ENCODE measurements at regions not wholly inside any gene's neighbourhood (a gene's known extent, or its start where the extent isn't known, plus 50 kb on each side); places are given as distances from the start of the nearest gene placed in this dataset.

- no peaks in the 10 kb centered on the region for H4K20me1 ChIP-seq (ENCODE audit: insufficient read depth)
- TF ChIP-seq CTCF (conservative IDR thresholded peaks at IDR 0.05; ENCODE audit: low read depth, low read length), result no peak
- H3K27ac ChIP-seq, result no peak overlapping the region
- no peak overlapping the region for H3K4me2 ChIP-seq
- no peak overlapping the region for H3K9ac ChIP-seq
- H3K4me3 ChIP-seq (IDR thresholded peaks at IDR 0.05; ENCODE audit: insufficient read depth, low read depth, low read length), result no peak overlapping the region
- no peaks in the 10 kb centered on the region for H3K4me1 ChIP-seq (ENCODE audit: low read depth, poor library complexity, severe bottlenecking)
- H2AFZ ChIP-seq (ENCODE audit: low read depth), result no peak overlapping the region
- no peaks in the 10 kb centered on the region for H3K79me2 ChIP-seq (ENCODE audit: insufficient read depth, low read depth)
- no peaks in the 10 kb centered on the region for H3K27me3 ChIP-seq (ENCODE audit: insufficient read depth, low read depth)
- H3K36me3 ChIP-seq (ENCODE audit: insufficient read depth), result no peaks in the 10 kb centered on the region
These were observed 700.9 kb downstream of the TMEM182 start for GRCh38 chr2:103462712-103463111.

- no peaks in the 10 kb centered on the region for H4K20me1 ChIP-seq (ENCODE audit: insufficient read depth)
- H3K4me3 ChIP-seq (IDR thresholded peaks at IDR 0.05; ENCODE audit: insufficient read depth, low read depth, low read length), result no peak overlapping the region
- no peaks in the 10 kb centered on the region for H3K79me2 ChIP-seq (ENCODE audit: insufficient read depth, low read depth)
- no peaks in the 10 kb centered on the region for H3K4me1 ChIP-seq (ENCODE audit: low read depth, poor library complexity, severe bottlenecking)
- H3K9ac ChIP-seq, result no peak overlapping the region
- H3K36me3 ChIP-seq (ENCODE audit: insufficient read depth), result no peaks in the 10 kb centered on the region
- no peak overlapping the region for H3K4me2 ChIP-seq
- TF ChIP-seq CTCF (conservative IDR thresholded peaks at IDR 0.05; ENCODE audit: low read depth, low read length), result no peak
- H3K27me3 ChIP-seq (ENCODE audit: insufficient read depth, low read depth), result no peaks in the 10 kb centered on the region
- H2AFZ ChIP-seq (ENCODE audit: low read depth), result no peak overlapping the region
- H3K27ac ChIP-seq, result no peak overlapping the region
These were observed 703.0 kb downstream of the TMEM182 start for GRCh38 chr2:103464831-103465230.

GRCh38 chr2:103469800-103470199, 708.0 kb downstream of the TMEM182 start:
- no peak for TF ChIP-seq CTCF (conservative IDR thresholded peaks at IDR 0.05; ENCODE audit: low read depth, low read length)
- no peak overlapping the region for H3K9ac ChIP-seq
- no peaks in the 10 kb centered on the region for H3K27me3 ChIP-seq (ENCODE audit: insufficient read depth, low read depth)
- no peak overlapping the region for H3K4me2 ChIP-seq
- H3K27ac ChIP-seq, result no peak overlapping the region
- no peaks in the 10 kb centered on the region for H3K36me3 ChIP-seq (ENCODE audit: insufficient read depth)
- no peak overlapping the region for H2AFZ ChIP-seq (ENCODE audit: low read depth)
- no peaks in the 10 kb centered on the region for H4K20me1 ChIP-seq (ENCODE audit: insufficient read depth)
- no peaks in the 10 kb centered on the region for H3K4me1 ChIP-seq (ENCODE audit: low read depth, poor library complexity, severe bottlenecking)
- H3K4me3 ChIP-seq (IDR thresholded peaks at IDR 0.05; ENCODE audit: insufficient read depth, low read depth, low read length), result no peak overlapping the region
- H3K79me2 ChIP-seq (ENCODE audit: insufficient read depth, low read depth), result no peaks in the 10 kb centered on the region

GRCh38 chr2:103484906-103485305, 723.1 kb downstream of the TMEM182 start:
- Histone ChIP-seq H2AFZ (ENCODE audit: low read depth) (no peak overlapping the region), H3K4me3 (IDR thresholded peaks at IDR 0.05; ENCODE audit: insufficient read depth, low read depth, low read length) (no peak overlapping the region), H4K20me1 (ENCODE audit: insufficient read depth) (no peaks in the 10 kb centered on the region), H3K27me3 (ENCODE audit: insufficient read depth, low read depth) (no peaks in the 10 kb centered on the region), H3K4me1 (ENCODE audit: low read depth, poor library complexity, severe bottlenecking) (no peaks in the 10 kb centered on the region), H3K4me2 (no peak overlapping the region), H3K9ac (no peak overlapping the region), H3K27ac (no peak overlapping the region), H3K36me3 (ENCODE audit: insufficient read depth) (no peaks in the 10 kb centered on the region), H3K79me2 (ENCODE audit: insufficient read depth, low read depth) (no peaks in the 10 kb centered on the region)
- TF ChIP-seq CTCF (conservative IDR thresholded peaks at IDR 0.05; ENCODE audit: low read depth, low read length), result no peak

- Histone ChIP-seq H3K9ac (no peak overlapping the region), H2AFZ (ENCODE audit: low read depth) (no peak overlapping the region), H3K27ac (no peak overlapping the region), H3K4me2 (no peak overlapping the region), H3K36me3 (ENCODE audit: insufficient read depth) (no peaks in the 10 kb centered on the region), H3K79me2 (ENCODE audit: insufficient read depth, low read depth) (no peaks in the 10 kb centered on the region), H4K20me1 (ENCODE audit: insufficient read depth) (no peaks in the 10 kb centered on the region), H3K27me3 (ENCODE audit: insufficient read depth, low read depth) (no peaks in the 10 kb centered on the region), H3K4me3 (IDR thresholded peaks at IDR 0.05; ENCODE audit: insufficient read depth, low read depth, low read length) (no peak overlapping the region), H3K4me1 (ENCODE audit: low read depth, poor library complexity, severe bottlenecking) (no peaks in the 10 kb centered on the region)
- no peak for TF ChIP-seq CTCF (conservative IDR thresholded peaks at IDR 0.05; ENCODE audit: low read depth, low read length)
These were observed 735.0 kb downstream of the TMEM182 start for GRCh38 chr2:103496850-103497249.
